ENCODE measurements at regions not wholly inside any gene's neighbourhood (a gene's known extent, or its start where the extent isn't known, plus 50 kb on each side); places are given as distances from the start of the nearest gene placed in this dataset.
"Not testable (repeated sequence)": the region's sequence is repeated elsewhere in the genome, so short reads cannot be mapped to it uniquely, and the experiment has no call there.

- H4K20me1 ChIP-seq (ENCODE audit: insufficient read depth); H3K9me2 ChIP-seq; H3K4me1 ChIP-seq (ENCODE audit: control insufficient read depth in 1 of 2, insufficient read depth in 2 of 2, low read depth in 1 of 2, low read length in 1 of 2); H3K27me3 ChIP-seq (ENCODE audit: insufficient read depth); H3K9me3 ChIP-seq; CTCF ChIA-PET; H3K36me3 ChIP-seq (replicated peaks in 1 of 2; ENCODE audit: control insufficient read depth in 1 of 2, insufficient read depth in 2 of 2, low read length in 1 of 2): not testable (repeated sequence)
- WGBS (ENCODE audit: low lambda C conversion rate): 1% methylated on average over 46 of the region's 73 CpGs
- peak overlapping the region; percentile 89 for H3K4me2 ChIP-seq
- peak; percentile 51 for TF ChIP-seq MXI1 (IDR thresholded peaks at IDR 0.05; ENCODE audit: low read depth, low read length)
- TF ChIP-seq MAX (IDR thresholded peaks at IDR 0.05; ENCODE audit: low read depth): peak; percentile 62; the same call in 1 of the 2 replicates
- peak; percentile 42; the same call in 1 of the 2 replicates for TF ChIP-seq GABPA (IDR thresholded peaks at IDR 0.05; ENCODE audit: low read depth)
- peak; percentile 0 for TF ChIP-seq CHD2 (IDR thresholded peaks at IDR 0.05; ENCODE audit: low read length, partially characterized antibody)
- TF ChIP-seq TAF1 (IDR thresholded peaks at IDR 0.05; ENCODE audit: borderline replicate concordance, low read depth, low read length): peak; percentile 81
- TF ChIP-seq YY1 (IDR thresholded peaks at IDR 0.05; ENCODE audit: low read depth): peak; percentile 87
- H2AFZ ChIP-seq (ENCODE audit: low read depth): 0 out of 2 replicates have a peak overlapping the region, but pooled peaks have one; percentile 88
- peaks cover 12% of the 10 kb centered on the region for H3F3A ChIP-seq (replicated peaks; ENCODE audit: insufficient read depth)
- H3K9ac ChIP-seq: peak overlapping the region; percentile 81
- peaks cover 11% of the 10 kb centered on the region; the same call in 1 of the 2 replicates for H3K79me2 ChIP-seq (ENCODE audit: insufficient read depth)
- peak overlapping the region; percentile 64 to 83 for H3K27ac ChIP-seq (ENCODE audit: low read depth in 2 of 2, low read length in 1 of 2)
- POLR2A ChIA-PET: interaction anchor here (0.9 kb wide), 1 partner anchor 18 kb away, joined by 3 read pairs; no protein-coding TSS in a partner anchor
- peak; percentile 94 for DNase-seq
- H3K4me3 ChIP-seq (ENCODE audit: low read depth in 2 of 2, low read length in 1 of 2): peak overlapping the region; percentile 61 to 68
Measured at GRCh38 chr3:75434913-75435793, 229.0 kb upstream of the FRG2C start.

GRCh38 chr3:75435794-75436400 lies 228.2 kb upstream of the FRG2C start:
- POLR2A ChIA-PET; H4K20me1 ChIP-seq (ENCODE audit: insufficient read depth); H3K9me2 ChIP-seq; H3K36me3 ChIP-seq (replicated peaks in 1 of 2; ENCODE audit: control insufficient read depth in 1 of 2, insufficient read depth in 2 of 2, low read length in 1 of 2); H3K27me3 ChIP-seq (ENCODE audit: insufficient read depth); CTCF ChIA-PET; H3K9me3 ChIP-seq; H3K4me1 ChIP-seq (ENCODE audit: control insufficient read depth in 1 of 2, insufficient read depth in 2 of 2, low read depth in 1 of 2, low read length in 1 of 2): not testable (repeated sequence)
- Histone ChIP-seq H3K4me2 (peak overlapping the region; percentile 89), H3K4me3 (ENCODE audit: low read depth in 2 of 2, low read length in 1 of 2) (peak overlapping the region; percentile 61 to 63), H3F3A (replicated peaks; ENCODE audit: insufficient read depth) (peaks cover 10% of the 10 kb centered on the region), H3K27ac (ENCODE audit: low read depth in 2 of 2, low read length in 1 of 2) (peak overlapping the region; percentile 63 to 83), H3K9ac (peak overlapping the region; percentile 67), H3K79me2 (ENCODE audit: insufficient read depth) (peaks cover 11% of the 10 kb centered on the region; the same call in 1 of the 2 replicates), H2AFZ (ENCODE audit: low read depth) (peak overlapping the region; percentile 88)
- peak; percentile 67 for DNase-seq
- WGBS (ENCODE audit: low lambda C conversion rate): 7% methylated on average over 3 of the region's 38 CpGs
- TF ChIP-seq MXI1 (IDR thresholded peaks at IDR 0.05; ENCODE audit: low read depth, low read length): 0 out of 2 replicates have a peak, but pooled peaks have one; percentile 12

GRCh38 chr3:75440986-75441385 lies 223.1 kb upstream of the FRG2C start:
- WGBS (ENCODE audit: low lambda C conversion rate): 79% methylated on average over 7 of the region's 7 CpGs
- H3K79me2 ChIP-seq (ENCODE audit: insufficient read depth); H3K4me2 ChIP-seq; H3K9ac ChIP-seq; H3K9me2 ChIP-seq; H3K4me1 ChIP-seq (ENCODE audit: control insufficient read depth in 1 of 2, insufficient read depth in 2 of 2, low read depth in 1 of 2, low read length in 1 of 2); H3K4me3 ChIP-seq (ENCODE audit: low read depth in 2 of 2, low read length in 1 of 2); POLR2A ChIA-PET; H3K36me3 ChIP-seq (replicated peaks in 1 of 2; ENCODE audit: control insufficient read depth in 1 of 2, insufficient read depth in 2 of 2, low read length in 1 of 2); DNase-seq; H3K27ac ChIP-seq (ENCODE audit: low read depth in 2 of 2, low read length in 1 of 2); H4K20me1 ChIP-seq (ENCODE audit: insufficient read depth); CTCF ChIA-PET; H3K27me3 ChIP-seq (ENCODE audit: insufficient read depth); H2AFZ ChIP-seq (ENCODE audit: low read depth); H3F3A ChIP-seq (replicated peaks; ENCODE audit: insufficient read depth); H3K9me3 ChIP-seq: not testable (repeated sequence)

DNA sequence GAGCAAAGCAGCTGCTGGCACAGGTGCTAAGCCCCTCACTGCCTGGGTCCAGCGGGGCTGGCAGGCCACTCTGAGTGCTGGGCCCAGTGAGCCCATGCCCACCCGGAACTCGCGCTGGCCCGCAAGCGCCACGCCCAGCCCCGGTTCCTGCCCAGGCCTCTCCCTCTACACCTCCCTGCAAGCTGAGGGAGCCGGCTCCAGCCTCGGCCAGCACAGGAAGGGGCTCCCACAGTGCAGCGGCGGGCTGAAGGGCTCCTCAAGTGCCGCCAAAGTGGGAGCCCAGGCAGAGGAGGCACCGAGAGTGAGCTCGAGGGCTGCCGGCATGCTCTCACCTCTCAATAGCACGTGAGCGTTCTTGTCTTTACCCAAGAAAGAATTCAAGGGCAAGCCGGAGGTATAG lies 219.5 kb upstream of the FRG2C start:
- H3K9me3 ChIP-seq; H4K20me1 ChIP-seq (ENCODE audit: insufficient read depth); H3K9ac ChIP-seq; H3K4me1 ChIP-seq (ENCODE audit: control insufficient read depth in 1 of 2, insufficient read depth in 2 of 2, low read depth in 1 of 2, low read length in 1 of 2); H2AFZ ChIP-seq (ENCODE audit: low read depth); H3K4me2 ChIP-seq; H3F3A ChIP-seq (replicated peaks; ENCODE audit: insufficient read depth); H3K36me3 ChIP-seq (replicated peaks in 1 of 2; ENCODE audit: control insufficient read depth in 1 of 2, insufficient read depth in 2 of 2, low read length in 1 of 2); DNase-seq; H3K27me3 ChIP-seq (ENCODE audit: insufficient read depth); H3K9me2 ChIP-seq; H3K79me2 ChIP-seq (ENCODE audit: insufficient read depth); H3K27ac ChIP-seq (ENCODE audit: low read depth in 2 of 2, low read length in 1 of 2); CTCF ChIA-PET; POLR2A ChIA-PET; H3K4me3 ChIP-seq (ENCODE audit: low read depth in 2 of 2, low read length in 1 of 2): not testable (repeated sequence)
- WGBS (ENCODE audit: low lambda C conversion rate): 72% methylated on average over 7 of the region's 19 CpGs

- H3K79me2 ChIP-seq (ENCODE audit: insufficient read depth); H3K36me3 ChIP-seq (replicated peaks in 1 of 2; ENCODE audit: control insufficient read depth in 1 of 2, insufficient read depth in 2 of 2, low read length in 1 of 2); H3K9me3 ChIP-seq; POLR2A ChIA-PET; H3K27me3 ChIP-seq (ENCODE audit: insufficient read depth); H4K20me1 ChIP-seq (ENCODE audit: insufficient read depth); H3K27ac ChIP-seq (ENCODE audit: low read depth in 2 of 2, low read length in 1 of 2); H3F3A ChIP-seq (replicated peaks; ENCODE audit: insufficient read depth); H2AFZ ChIP-seq (ENCODE audit: low read depth); H3K4me2 ChIP-seq; H3K9ac ChIP-seq; DNase-seq; H3K4me3 ChIP-seq (ENCODE audit: low read depth in 2 of 2, low read length in 1 of 2); CTCF ChIA-PET; H3K4me1 ChIP-seq (ENCODE audit: control insufficient read depth in 1 of 2, insufficient read depth in 2 of 2, low read depth in 1 of 2, low read length in 1 of 2); H3K9me2 ChIP-seq: not testable (repeated sequence)
- 73% methylated on average over 6 of the region's 6 CpGs for WGBS (ENCODE audit: low lambda C conversion rate)
Measured at GRCh38 chr3:75445234-75445633, 218.9 kb upstream of the FRG2C start.
